Astrocyte (in vitro differentiated cells and primary cell): ENCODE measurements at regions not wholly inside any gene's neighbourhood (a gene's known extent, or its start where the extent isn't known, plus 50 kb on each side); places are given as distances from the start of the nearest gene placed in this dataset.

Experiments used
- DNase-seq: peaks from one replicate; pipeline ENCODE4 v3.0.0-alpha.2; 2010; ENCODE audit warnings: low read depth
- FAIRE-seq: peaks from 2 replicates; lab custom pipeline; 2011; peaks lifted over from hg19 to GRCh38; lab: Jason Lieb, UNC
- H2AFZ ChIP-seq: 2 replicates; pipeline ENCODE4 v1.6.0; 2012; ENCODE audit warnings: low read depth, low read length, inconsistent platforms
- H3K27ac ChIP-seq: 2 replicates; pipeline ENCODE4 v1.5.1; 2011; ENCODE audit warnings: low read depth, low read length, inconsistent platforms
- H3K27me3 ChIP-seq: 2 replicates; pipeline ENCODE4 v1.6.0; 2011; ENCODE audit warnings: low read length, inconsistent platforms; ENCODE audit not compliant: insufficient read depth
- H3K36me3 ChIP-seq: 2 replicates; pipeline ENCODE4 v1.5.1; 2011; ENCODE audit warnings: low read length, inconsistent platforms; ENCODE audit not compliant: insufficient read depth
- H3K4me1 ChIP-seq: 2 replicates; pipeline ENCODE4 v1.5.1; 2011; ENCODE audit warnings: low read length, inconsistent platforms; ENCODE audit not compliant: insufficient read depth
- H3K4me2 ChIP-seq: 2 replicates; pipeline ENCODE4 v1.6.0; 2012; ENCODE audit warnings: low read length, inconsistent platforms
- H3K4me3 ChIP-seq: 2 replicates; pipeline ENCODE4 v1.5.1; 2011; ENCODE audit warnings: low read depth, mild to moderate bottlenecking, low read length, inconsistent platforms; ENCODE audit not compliant: insufficient read depth
- H3K79me2 ChIP-seq: 2 replicates; pipeline ENCODE4 v1.6.0; 2012; ENCODE audit warnings: mild to moderate bottlenecking, low read length, inconsistent platforms; ENCODE audit not compliant: insufficient read depth
- H3K9ac ChIP-seq: 2 replicates; pipeline ENCODE4 v1.6.0; 2012; ENCODE audit warnings: mild to moderate bottlenecking, low read length, inconsistent platforms
- H3K9me3 ChIP-seq: 2 replicates; pipeline ENCODE4 v1.5.1; 2012; ENCODE audit warnings: low read depth, mild to moderate bottlenecking, low read length, inconsistent platforms; ENCODE audit not compliant: insufficient read depth
- H4K20me1 ChIP-seq: 2 replicates; pipeline ENCODE4 v1.6.0; 2012; ENCODE audit warnings: low read length, inconsistent platforms; ENCODE audit not compliant: insufficient read depth
- H3K27ac Mint-ChIP-seq: one replicate; pipeline ENCODE4 v1.8.0; 2021; ENCODE audit warnings: mild to moderate bottlenecking, mixed read lengths; ENCODE audit not compliant: unreplicated experiment
- H3K27me3 Mint-ChIP-seq: one replicate; pipeline ENCODE4 v1.8.0; 2021; ENCODE audit warnings: low read depth, mixed read lengths; ENCODE audit not compliant: unreplicated experiment
- H3K36me3 Mint-ChIP-seq: one replicate; pipeline ENCODE4 v1.8.0; 2021; ENCODE audit warnings: low read depth, mixed read lengths; ENCODE audit not compliant: unreplicated experiment
- H3K4me1 Mint-ChIP-seq: one replicate; pipeline ENCODE4 v1.8.0; 2021; ENCODE audit warnings: low read depth, mixed read lengths; ENCODE audit not compliant: unreplicated experiment
- H3K4me3 Mint-ChIP-seq: one replicate; pipeline ENCODE4 v1.8.0; 2021; ENCODE audit warnings: mild to moderate bottlenecking, moderate library complexity, mixed read lengths; ENCODE audit not compliant: unreplicated experiment
- H3K9me3 Mint-ChIP-seq: one replicate; pipeline ENCODE4 v1.8.0; 2021; ENCODE audit warnings: mild to moderate bottlenecking, mixed read lengths; ENCODE audit not compliant: unreplicated experiment
- CTCF ChIP-seq: IDR thresholded peaks from 2 replicates; pipeline ENCODE4 v1.5.1; 2011; ENCODE audit warnings: low read depth, mild to moderate bottlenecking, inconsistent platforms, low read length, moderate library complexity; ENCODE audit not compliant: insufficient read depth
- EZH2 ChIP-seq: IDR thresholded peaks from 2 replicates; pipeline ENCODE4 v1.6.1; 2012; ENCODE audit warnings: mild to moderate bottlenecking, low read length, inconsistent platforms; ENCODE audit not compliant: insufficient read depth

DNA sequence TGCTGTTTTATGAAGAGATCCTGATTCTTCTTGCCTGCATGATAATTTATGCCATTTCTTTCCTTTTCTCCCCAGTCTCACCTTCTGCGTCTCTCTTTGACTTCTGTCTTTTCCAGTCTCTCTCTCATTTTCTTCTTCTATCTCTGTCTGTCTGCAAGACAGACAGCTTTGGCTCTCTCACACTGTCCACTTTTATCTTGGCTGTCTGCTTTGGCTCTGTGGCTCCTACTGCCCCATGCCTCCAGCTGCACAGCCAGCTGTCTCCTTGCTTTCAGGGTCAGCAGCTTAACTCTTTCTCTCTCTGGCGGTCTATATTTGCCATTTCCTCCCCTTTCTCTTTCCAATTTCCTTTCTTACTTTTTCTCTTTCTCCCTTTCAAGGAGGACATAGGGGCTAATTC, 971.1 kb upstream of the COX7C start:
- H3K79me2 ChIP-seq, result no peaks in the 10 kb centered on the region
- no peaks in the 10 kb centered on the region for H3K36me3 ChIP-seq
- H3K9me3 ChIP-seq, result no peaks in the 10 kb centered on the region
- no peak overlapping the region for H3K27ac ChIP-seq
- FAIRE-seq (no peak), DNase-seq (no peak)
- TF ChIP-seq CTCF, result no peak
- TF ChIP-seq EZH2, result no peak
- Mint-ChIP-seq H3K27ac (no peak overlapping the region), H3K27me3 (no peaks in the 10 kb centered on the region), H3K9me3 (no peaks in the 10 kb centered on the region), H3K36me3 (no peaks in the 10 kb centered on the region), H3K4me3 (peak overlapping the region; percentile 90), H3K4me1 (peaks cover 2% of the 10 kb centered on the region)
- H3K4me3 ChIP-seq, result no peak overlapping the region
- H4K20me1 ChIP-seq, result no peaks in the 10 kb centered on the region
- H3K4me1 ChIP-seq, result no peaks in the 10 kb centered on the region
- H3K27me3 ChIP-seq, result no peaks in the 10 kb centered on the region
- no peak overlapping the region for H3K4me2 ChIP-seq
- H3K9ac ChIP-seq, result no peak overlapping the region
- H2AFZ ChIP-seq, result no peak overlapping the region

- Mint-ChIP-seq H3K36me3 (no peaks in the 10 kb centered on the region), H3K4me1 (peaks cover 2% of the 10 kb centered on the region), H3K27ac (peak overlapping the region; percentile 76), H3K4me3 (peak overlapping the region; percentile 90), H3K9me3 (no peaks in the 10 kb centered on the region), H3K27me3 (no peaks in the 10 kb centered on the region)
- no peaks in the 10 kb centered on the region for H3K36me3 ChIP-seq
- no peak overlapping the region for H3K4me2 ChIP-seq
- H3K4me3 ChIP-seq, result no peak overlapping the region
- H3K27ac ChIP-seq, result no peak overlapping the region
- H3K9ac ChIP-seq, result no peak overlapping the region
- H2AFZ ChIP-seq, result no peak overlapping the region
- DNase-seq (no peak), FAIRE-seq (no peak)
- H3K9me3 ChIP-seq, result no peaks in the 10 kb centered on the region
- no peak for TF ChIP-seq CTCF
- TF ChIP-seq EZH2, result no peak
- no peaks in the 10 kb centered on the region for H3K4me1 ChIP-seq
- no peaks in the 10 kb centered on the region for H3K27me3 ChIP-seq
- no peaks in the 10 kb centered on the region for H4K20me1 ChIP-seq
- no peaks in the 10 kb centered on the region for H3K79me2 ChIP-seq
Observed at GRCh38 chr5:85647349-85648127, 970.2 kb upstream of the COX7C start.

DNA sequence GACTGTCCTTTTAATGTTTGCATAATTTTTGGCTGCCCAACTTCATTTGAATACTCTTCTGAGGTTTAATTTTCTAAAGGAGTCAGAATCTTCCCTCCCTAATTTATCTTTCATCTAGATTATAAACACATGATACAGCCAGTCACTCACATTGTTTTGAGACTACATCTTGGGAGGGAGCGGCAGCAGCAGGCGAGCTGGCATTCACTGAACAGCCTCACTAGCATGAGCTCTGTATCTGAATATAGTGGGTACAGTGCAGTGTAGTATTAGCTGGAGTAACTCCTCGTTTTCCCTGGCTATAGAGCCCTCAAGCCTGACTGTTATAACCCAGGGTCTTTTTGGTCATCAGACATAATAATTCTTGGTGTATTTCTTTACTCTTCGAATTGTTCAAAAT, 969.2 kb upstream of the COX7C start:
- Histone ChIP-seq H3K4me2 (no peak overlapping the region), H3K4me3 (no peak overlapping the region), H3K27me3 (no peaks in the 10 kb centered on the region), H3K27ac (no peak overlapping the region), H3K9ac (no peak overlapping the region), H3K9me3 (no peaks in the 10 kb centered on the region), H4K20me1 (no peaks in the 10 kb centered on the region), H3K4me1 (no peaks in the 10 kb centered on the region), H3K79me2 (no peaks in the 10 kb centered on the region), H2AFZ (no peak overlapping the region), H3K36me3 (no peaks in the 10 kb centered on the region)
- FAIRE-seq (no peak), DNase-seq (no peak)
- TF ChIP-seq EZH2, result no peak
- no peak overlapping the region for H3K27ac Mint-ChIP-seq
- H3K9me3 Mint-ChIP-seq, result no peaks in the 10 kb centered on the region
- peaks cover 2% of the 10 kb centered on the region for H3K4me1 Mint-ChIP-seq
- H3K27me3 Mint-ChIP-seq, result no peaks in the 10 kb centered on the region
- peak overlapping the region; percentile 90 for H3K4me3 Mint-ChIP-seq
- H3K36me3 Mint-ChIP-seq, result no peaks in the 10 kb centered on the region
